GM23338 (cell line): ENCODE measurements at regions not wholly inside any gene's neighbourhood (a gene's known extent, or its start where the extent isn't known, plus 50 kb on each side); places are given as distances from the start of the nearest gene placed in this dataset.
A peak's percentile ranks its signal among the peaks of the same experiment; 100 is the strongest.

Experiments
- ATAC-seq: fragments of 200-7000 bp; cut with Tn5 transposase; 3 replicates; pipeline ENCODE4 v1.9.1; 2020
- DNase-seq: peaks from one replicate; pipeline ENCODE4 v3.0.0-alpha.2; 2015; ENCODE audit warnings: low spot score
- H2AFZ ChIP-seq: fragments of 200-600 bp; sonication (generic); 2 replicates; pipeline ENCODE4 v1.8.0; 2016; ENCODE audit warnings: antibody characterized with exemption, mild to moderate bottlenecking, moderate library complexity
- H3F3A ChIP-seq: fragments of 200-600 bp; sonication (generic); replicated peaks from 2 replicates; pipeline ENCODE4 v1.8.0; 2017; ENCODE audit warnings: antibody characterized with exemption, mixed run types, low read depth
- H3K27ac ChIP-seq: fragments of 200-600 bp; sonication (generic); 2 replicates; pipeline ENCODE4 v1.6.1; 2016; ENCODE audit warnings: low read depth
- H3K27me3 ChIP-seq: fragments of 200-600 bp; sonication (generic); 2 replicates; pipeline ENCODE4 v1.8.0; 2016; ENCODE audit warnings: mild to moderate bottlenecking, mixed run types, moderate library complexity; ENCODE audit not compliant: insufficient read depth
- H3K36me3 ChIP-seq: fragments of 200-600 bp; sonication (generic); 2 replicates; pipeline ENCODE4 v1.8.0; 2016; ENCODE audit warnings: mild to moderate bottlenecking; ENCODE audit not compliant: insufficient read depth
- H3K4me1 ChIP-seq: fragments of 200-600 bp; sonication (generic); 2 replicates; pipeline ENCODE4 v1.8.0; 2016; ENCODE audit warnings: mild to moderate bottlenecking, moderate library complexity; ENCODE audit not compliant: insufficient read depth
- H3K4me2 ChIP-seq: fragments of 200-600 bp; sonication (generic); 2 replicates; pipeline ENCODE4 v1.7.1; 2017; ENCODE audit warnings: mixed run types
- H3K4me3 ChIP-seq: fragments of 200-600 bp; sonication (generic); 2 replicates; pipeline ENCODE4 v1.6.1; 2016; ENCODE audit warnings: mixed run types
- H3K79me2 ChIP-seq: fragments of 200-600 bp; sonication (generic); replicated peaks from 2 replicates; pipeline ENCODE4 v1.8.0; 2017; ENCODE audit warnings: mild to moderate bottlenecking; ENCODE audit not compliant: insufficient read depth
- H3K9me2 ChIP-seq: fragments of 200-600 bp; sonication (generic); 2 replicates; pipeline ENCODE4 v1.8.0; 2017; ENCODE audit not compliant: insufficient read depth
- H4K20me1 ChIP-seq: fragments of 200-600 bp; sonication (generic); replicated peaks from 2 replicates; pipeline ENCODE4 v1.8.0; 2017; ENCODE audit warnings: mild to moderate bottlenecking; ENCODE audit not compliant: insufficient read depth
- H3K27ac Mint-ChIP-seq: 2 replicates; pipeline ENCODE4 v1.8.0; 2020; ENCODE audit warnings: inconsistent platforms, mild to moderate bottlenecking, moderate library complexity, mixed read lengths
- H3K27me3 Mint-ChIP-seq: 3 replicates; pipeline ENCODE4 v1.8.0; 2022; ENCODE audit warnings: low read depth, mild to moderate bottlenecking, moderate library complexity, mixed read lengths, inconsistent platforms; ENCODE audit not compliant: insufficient read depth, poor library complexity
- H3K36me3 Mint-ChIP-seq: 3 replicates; pipeline ENCODE4 v1.8.0; 2021; ENCODE audit warnings: low read depth, mild to moderate bottlenecking, inconsistent platforms, moderate library complexity, mixed read lengths
- H3K4me1 Mint-ChIP-seq: 3 replicates; pipeline ENCODE4 v1.8.0; 2020; ENCODE audit warnings: mild to moderate bottlenecking, inconsistent platforms, mixed read lengths
- H3K4me3 Mint-ChIP-seq: 3 replicates; pipeline ENCODE4 v1.8.0; 2021; ENCODE audit warnings: moderate library complexity, mild to moderate bottlenecking, inconsistent platforms, mixed read lengths
- H3K9me3 Mint-ChIP-seq: 3 replicates; pipeline ENCODE4 v1.8.0; 2020; ENCODE audit warnings: moderate library complexity, mild to moderate bottlenecking, inconsistent platforms, mixed read lengths
- CREB1 ChIP-seq: fragments of 250-450 bp; sonication (Bioruptor Pico); IDR thresholded peaks from 2 replicates; pipeline ENCODE4 v1.5.0; 2020; ENCODE audit warnings: low read depth, mild to moderate bottlenecking, moderate library complexity
- CTCF ChIP-seq, 2 experiments: fragments of 200-600 bp in 1 of 2; sonication (generic) in 1 of 2; conservative IDR thresholded peaks; 2 replicates each; pipeline versions ENCODE4 v1.5.1 to v1.6.1; 2016 to 2017; ENCODE audit warnings: antibody characterized with exemption in 2 of 2, low read depth in 2 of 2, mild to moderate bottlenecking in 2 of 2, moderate library complexity in 1 of 2
- ETS1 ChIP-seq: IDR thresholded peaks from 2 replicates; pipeline ENCODE4 v1.6.1; 2016; ENCODE audit warnings: antibody characterized with exemption
- EZH2 ChIP-seq: fragments of 200-600 bp; sonication (generic); IDR thresholded peaks from one replicate; pipeline ENCODE4 v1.8.0; 2017; ENCODE audit warnings: antibody characterized with exemption, mild to moderate bottlenecking, low read depth; ENCODE audit not compliant: unreplicated experiment
- EZH2phosphoT487 ChIP-seq: fragments of 200-600 bp; sonication (generic); IDR thresholded peaks from one replicate; pipeline ENCODE4 v1.8.1; 2018; ENCODE audit warnings: antibody characterized with exemption; ENCODE audit not compliant: unreplicated experiment
- JUNB ChIP-seq: IDR thresholded peaks from one replicate; pipeline ENCODE4 v1.6.1; 2016; ENCODE audit warnings: antibody characterized with exemption; ENCODE audit not compliant: unreplicated experiment
- NANOG ChIP-seq: IDR thresholded peaks from 2 replicates; pipeline ENCODE4 v1.6.1; 2016; ENCODE audit warnings: antibody characterized with exemption, borderline replicate concordance
- POLR2AphosphoS5 ChIP-seq: IDR thresholded peaks from 2 replicates; pipeline ENCODE4 v1.6.1; 2016; ENCODE audit warnings: antibody characterized with exemption, low read depth
- STAT1 ChIP-seq: IDR thresholded peaks from one replicate; pipeline ENCODE4 v1.6.1; 2016; ENCODE audit warnings: antibody characterized with exemption; ENCODE audit not compliant: unreplicated experiment
- ZNF114 ChIP-seq: fragments of 250-450 bp; sonication (Bioruptor Pico); IDR thresholded peaks from 2 replicates; pipeline ENCODE4 v1.5.0; 2020; ENCODE audit warnings: mild to moderate bottlenecking, moderate library complexity
- ZNF331 ChIP-seq: fragments of 250-450 bp; sonication (Bioruptor Pico); IDR thresholded peaks from 2 replicates; pipeline ENCODE4 v1.5.0; 2020; ENCODE audit warnings: low read depth, mild to moderate bottlenecking, moderate library complexity
- ZNF462 ChIP-seq: fragments of 250-450 bp; sonication (Bioruptor Pico); IDR thresholded peaks from 2 replicates; pipeline ENCODE4 v1.5.0; 2020; ENCODE audit warnings: mild to moderate bottlenecking, moderate library complexity
- TF ChIP-seq, protein P1 (sequence below): IDR thresholded peaks from one replicate; pipeline ENCODE4 v1.6.1; 2018; ENCODE audit warnings: antibody characterized with exemption; ENCODE audit not compliant: unreplicated experiment

DNA sequence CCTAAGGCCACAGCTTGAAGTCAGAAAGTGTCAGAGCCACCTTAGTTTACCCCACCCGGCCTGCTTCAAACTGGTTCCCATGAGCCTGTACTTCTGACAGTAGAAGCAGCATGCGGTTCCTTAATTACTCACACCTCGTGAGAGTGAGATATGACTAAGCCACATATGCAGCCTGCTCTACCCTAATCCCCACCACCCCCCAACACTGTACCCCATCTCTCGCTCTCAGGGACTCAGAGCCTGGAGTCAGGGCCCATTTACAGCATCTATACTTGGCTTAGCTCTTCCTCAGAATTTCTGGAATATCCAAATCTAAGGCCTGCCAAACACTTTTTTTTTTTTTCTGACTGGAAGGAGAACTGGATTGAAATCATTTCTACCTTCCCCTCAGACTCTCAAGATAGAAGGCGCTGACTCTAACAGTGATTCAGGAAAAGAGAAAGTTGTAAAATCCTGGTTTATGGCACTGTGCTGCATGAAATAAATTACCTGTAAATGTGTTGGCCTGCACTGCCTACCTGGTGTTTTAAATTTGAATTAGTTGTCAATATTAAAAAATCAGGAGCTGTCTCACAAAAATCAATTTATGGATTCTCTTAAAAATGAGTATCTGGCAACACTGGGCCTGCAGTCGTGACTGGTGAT, 360.0 kb downstream of the RND3 start:
- TF ChIP-seq, protein P1, sequence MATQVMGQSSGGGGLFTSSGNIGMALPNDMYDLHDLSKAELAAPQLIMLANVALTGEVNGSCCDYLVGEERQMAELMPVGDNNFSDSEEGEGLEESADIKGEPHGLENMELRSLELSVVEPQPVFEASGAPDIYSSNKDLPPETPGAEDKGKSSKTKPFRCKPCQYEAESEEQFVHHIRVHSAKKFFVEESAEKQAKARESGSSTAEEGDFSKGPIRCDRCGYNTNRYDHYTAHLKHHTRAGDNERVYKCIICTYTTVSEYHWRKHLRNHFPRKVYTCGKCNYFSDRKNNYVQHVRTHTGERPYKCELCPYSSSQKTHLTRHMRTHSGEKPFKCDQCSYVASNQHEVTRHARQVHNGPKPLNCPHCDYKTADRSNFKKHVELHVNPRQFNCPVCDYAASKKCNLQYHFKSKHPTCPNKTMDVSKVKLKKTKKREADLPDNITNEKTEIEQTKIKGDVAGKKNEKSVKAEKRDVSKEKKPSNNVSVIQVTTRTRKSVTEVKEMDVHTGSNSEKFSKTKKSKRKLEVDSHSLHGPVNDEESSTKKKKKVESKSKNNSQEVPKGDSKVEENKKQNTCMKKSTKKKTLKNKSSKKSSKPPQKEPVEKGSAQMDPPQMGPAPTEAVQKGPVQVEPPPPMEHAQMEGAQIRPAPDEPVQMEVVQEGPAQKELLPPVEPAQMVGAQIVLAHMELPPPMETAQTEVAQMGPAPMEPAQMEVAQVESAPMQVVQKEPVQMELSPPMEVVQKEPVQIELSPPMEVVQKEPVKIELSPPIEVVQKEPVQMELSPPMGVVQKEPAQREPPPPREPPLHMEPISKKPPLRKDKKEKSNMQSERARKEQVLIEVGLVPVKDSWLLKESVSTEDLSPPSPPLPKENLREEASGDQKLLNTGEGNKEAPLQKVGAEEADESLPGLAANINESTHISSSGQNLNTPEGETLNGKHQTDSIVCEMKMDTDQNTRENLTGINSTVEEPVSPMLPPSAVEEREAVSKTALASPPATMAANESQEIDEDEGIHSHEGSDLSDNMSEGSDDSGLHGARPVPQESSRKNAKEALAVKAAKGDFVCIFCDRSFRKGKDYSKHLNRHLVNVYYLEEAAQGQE, result no peak
- TF ChIP-seq JUNB, result no peak
- no peak for TF ChIP-seq ETS1
- TF ChIP-seq ZNF331 (CRISPR knock-in tag), result no peak
- no peak for TF ChIP-seq ZNF114
- no peak for TF ChIP-seq STAT1
- no peak for TF ChIP-seq CTCF (conservative IDR thresholded peaks at IDR 0.05; ENCODE audit: low read depth in 2 of 2)
- no peak for TF ChIP-seq NANOG
- no peak for TF ChIP-seq EZH2phosphoT487
- TF ChIP-seq POLR2AphosphoS5, result no peak
- no peak for TF ChIP-seq EZH2
- TF ChIP-seq ZNF462 (CRISPR knock-in tag), result no peak
- no peak for TF ChIP-seq CREB1 (CRISPR knock-in tag)
- H3K27me3 ChIP-seq, result no peaks in the 10 kb centered on the region
- peaks cover 7% of the 10 kb centered on the region; the same call in 2 of the 3 replicates for H3K36me3 Mint-ChIP-seq
- no peak overlapping the region for H3K27ac ChIP-seq
- H3K27me3 Mint-ChIP-seq, result peaks cover 4% of the 10 kb centered on the region
- H3K4me2 ChIP-seq, result no peak overlapping the region
- no peak overlapping the region for H3K4me3 ChIP-seq
- no peak overlapping the region for H3K4me3 Mint-ChIP-seq
- H3K27ac Mint-ChIP-seq, result no peak overlapping the region
- H3K4me1 Mint-ChIP-seq, result peaks cover 14% of the 10 kb centered on the region; the same call in 2 of the 3 replicates
- H2AFZ ChIP-seq, result peak overlapping the region; percentile 16; the same call in 1 of the 2 replicates
- no peaks in the 10 kb centered on the region for H3K79me2 ChIP-seq
- H3K4me1 ChIP-seq, result no peaks in the 10 kb centered on the region; the same call in 1 of the 2 replicates
- peaks cover 8% of the 10 kb centered on the region; the same call in 2 of the 3 replicates for H3K9me3 Mint-ChIP-seq
- H4K20me1 ChIP-seq, result no peaks in the 10 kb centered on the region
- DNase-seq, result no peak
- H3K36me3 ChIP-seq, result no peaks in the 10 kb centered on the region
- 0 out of 2 replicates have a peak, but pooled peaks cover 4% of the 10 kb centered on the region for H3K9me2 ChIP-seq
- H3F3A ChIP-seq, result no peaks in the 10 kb centered on the region
- ATAC-seq, result no peak
